ENCODE measurements at regions not wholly inside any gene's neighbourhood (a gene's known extent, or its start where the extent isn't known, plus 50 kb on each side); places are given as distances from the start of the nearest gene placed in this dataset.
"Not testable (repeated sequence)": the region's sequence is repeated elsewhere in the genome, so short reads cannot be mapped to it uniquely, and the experiment has no call there.

DNA sequence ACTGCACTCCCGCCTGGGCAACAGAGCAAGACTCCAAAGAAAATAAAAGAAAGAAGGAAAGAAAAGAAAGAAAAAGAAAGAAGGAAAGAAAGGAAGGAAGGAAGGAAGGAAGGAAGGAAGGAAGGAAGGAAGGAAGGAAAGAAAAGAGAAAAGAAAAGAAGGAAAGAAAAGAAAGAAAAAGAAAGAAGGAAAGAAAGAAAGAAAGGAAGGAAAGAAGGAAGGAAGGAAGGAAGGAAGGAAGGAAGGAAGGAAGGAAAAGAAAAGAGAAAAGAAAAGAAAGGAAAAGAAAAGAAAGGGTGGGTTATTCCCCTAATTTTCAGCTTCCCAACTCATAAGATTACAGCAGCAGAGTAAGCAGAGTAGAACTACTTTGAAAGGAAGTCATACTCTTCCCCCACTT, 64.4 kb downstream of the TMEM200C start:
- 87 to 88% methylated on average over 1 of the region's 1 CpG for WGBS, 2 experiments
- H3K27ac ChIP-seq (ENCODE audit: insufficient read depth, low read depth, low read length, poor library complexity, severe bottlenecking) = not testable (repeated sequence)

DNA sequence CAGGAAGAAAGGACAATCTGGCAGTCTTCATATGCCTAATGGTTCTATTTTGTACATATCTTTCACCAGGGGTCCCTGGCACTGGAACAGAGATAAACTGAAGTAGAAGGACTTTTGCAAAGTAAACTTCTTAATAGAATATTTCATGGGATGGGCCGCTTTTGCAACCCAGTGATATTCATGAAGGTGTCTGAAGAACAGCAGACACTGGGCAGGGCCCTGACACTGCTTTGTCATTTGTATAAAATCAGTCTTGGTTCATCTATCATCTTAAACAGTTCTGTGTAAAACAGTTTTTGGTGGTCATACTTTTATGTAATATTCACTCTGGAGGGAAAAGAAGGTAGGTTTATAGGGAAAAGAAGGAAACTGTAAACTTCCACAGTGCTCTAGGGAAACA, 66.4 kb downstream of the TMEM200C start:
- no peaks in the 10 kb centered on the region for H3K4me1 ChIP-seq (ENCODE audit: control insufficient read depth, insufficient read depth, low read length)

More for the DNA sequence above, 64.4 kb downstream of the TMEM200C start:
- not testable (repeated sequence) for H3K4me3 ChIP-seq (ENCODE audit: insufficient read depth, low read depth, low read length); H3K36me3 ChIP-seq (ENCODE audit: control insufficient read depth, insufficient read depth, low read length); H3K9me3 ChIP-seq (ENCODE audit: control insufficient read depth, low read length); H3K27me3 ChIP-seq (ENCODE audit: control insufficient read depth, insufficient read depth, low read length, poor library complexity, severe bottlenecking); H3K4me1 ChIP-seq (ENCODE audit: control insufficient read depth, insufficient read depth, low read length)

DNA sequence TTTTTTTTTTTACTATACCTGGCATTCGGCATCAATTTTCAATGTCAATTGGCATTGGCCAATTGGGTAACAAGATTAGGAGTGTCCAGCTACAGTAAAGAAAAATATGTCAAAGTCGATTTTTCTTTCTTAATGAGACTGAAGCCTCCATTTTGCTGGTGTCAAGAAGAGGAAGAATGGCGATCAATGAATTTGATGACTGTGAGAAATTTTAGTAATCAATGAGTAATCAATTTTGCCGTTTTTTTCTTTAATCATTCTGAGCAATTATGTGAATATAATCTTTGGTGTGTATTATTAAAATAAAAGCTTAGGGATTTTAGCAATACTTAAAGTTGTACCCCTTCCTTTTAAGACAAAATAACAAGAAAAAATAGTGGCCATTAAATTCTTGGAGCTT, 69.7 kb downstream of the TMEM200C start:
- H3K36me3 ChIP-seq (ENCODE audit: control insufficient read depth, insufficient read depth, low read length) = no peaks in the 10 kb centered on the region
- no peaks in the 10 kb centered on the region for H3K9me3 ChIP-seq (ENCODE audit: control insufficient read depth, low read length)
- no peaks in the 10 kb centered on the region for H3K4me1 ChIP-seq (ENCODE audit: control insufficient read depth, insufficient read depth, low read length)
- H3K27ac ChIP-seq (ENCODE audit: insufficient read depth, low read depth, low read length, poor library complexity, severe bottlenecking) = no peak overlapping the region
- 88 to 97% methylated on average over 4 of the region's 4 CpGs for WGBS, 2 experiments
- no peak overlapping the region for H3K4me3 ChIP-seq (ENCODE audit: insufficient read depth, low read depth, low read length)
- H3K27me3 ChIP-seq (ENCODE audit: control insufficient read depth, insufficient read depth, low read length, poor library complexity, severe bottlenecking) = no peaks in the 10 kb centered on the region

More for the DNA sequence above, 66.4 kb downstream of the TMEM200C start:
- Histone ChIP-seq H3K27ac (ENCODE audit: insufficient read depth, low read depth, low read length, poor library complexity, severe bottlenecking) (no peak overlapping the region), H3K36me3 (ENCODE audit: control insufficient read depth, insufficient read depth, low read length) (no peaks in the 10 kb centered on the region), H3K4me3 (ENCODE audit: insufficient read depth, low read depth, low read length) (no peak overlapping the region), H3K27me3 (ENCODE audit: control insufficient read depth, insufficient read depth, low read length, poor library complexity, severe bottlenecking) (no peaks in the 10 kb centered on the region), H3K9me3 (ENCODE audit: control insufficient read depth, low read length) (no peaks in the 10 kb centered on the region)
- 94 to 100% methylated on average over 1 of the region's 1 CpG for WGBS, 2 experiments

GRCh38 chr18:5824370-5824984, 70.8 kb downstream of the TMEM200C start:
- H3K27me3 ChIP-seq (ENCODE audit: control insufficient read depth, insufficient read depth, low read length, poor library complexity, severe bottlenecking) = no peaks in the 10 kb centered on the region
- H3K4me3 ChIP-seq (ENCODE audit: insufficient read depth, low read depth, low read length) = no peak overlapping the region
- H3K9me3 ChIP-seq (ENCODE audit: control insufficient read depth, low read length) = no peaks in the 10 kb centered on the region
- H3K27ac ChIP-seq (ENCODE audit: insufficient read depth, low read depth, low read length, poor library complexity, severe bottlenecking) = no peak overlapping the region
- WGBS, 2 experiments = 78 to 81% methylated on average over 5 of the region's 5 CpGs
- H3K36me3 ChIP-seq (ENCODE audit: control insufficient read depth, insufficient read depth, low read length) = no peaks in the 10 kb centered on the region
- no peaks in the 10 kb centered on the region for H3K4me1 ChIP-seq (ENCODE audit: control insufficient read depth, insufficient read depth, low read length)

- H3K27ac ChIP-seq (ENCODE audit: insufficient read depth, low read depth, low read length, poor library complexity, severe bottlenecking) = no peak overlapping the region
- H3K27me3 ChIP-seq (ENCODE audit: control insufficient read depth, insufficient read depth, low read length, poor library complexity, severe bottlenecking) = no peaks in the 10 kb centered on the region
- no peaks in the 10 kb centered on the region for H3K9me3 ChIP-seq (ENCODE audit: control insufficient read depth, low read length)
- H3K4me3 ChIP-seq (ENCODE audit: insufficient read depth, low read depth, low read length) = no peak overlapping the region
- H3K4me1 ChIP-seq (ENCODE audit: control insufficient read depth, insufficient read depth, low read length) = no peaks in the 10 kb centered on the region
- WGBS, 2 experiments = 86% methylated on average over 1 of the region's 1 CpG; no CpG with 5 or more reads in 1 of the 2 experiments
- H3K36me3 ChIP-seq (ENCODE audit: control insufficient read depth, insufficient read depth, low read length) = no peaks in the 10 kb centered on the region
These were observed 77.5 kb downstream of the TMEM200C start for GRCh38 chr18:5817816-5818215.

- H3K27ac ChIP-seq (ENCODE audit: insufficient read depth, low read depth, low read length, poor library complexity, severe bottlenecking) = no peak overlapping the region
- no peak overlapping the region for H3K4me3 ChIP-seq (ENCODE audit: insufficient read depth, low read depth, low read length)
- no peaks in the 10 kb centered on the region for H3K27me3 ChIP-seq (ENCODE audit: control insufficient read depth, insufficient read depth, low read length, poor library complexity, severe bottlenecking)
- no peaks in the 10 kb centered on the region for H3K36me3 ChIP-seq (ENCODE audit: control insufficient read depth, insufficient read depth, low read length)
- WGBS, 2 experiments = 84 to 92% methylated on average over 2 to 5 of the region's 5 CpGs
- no peaks in the 10 kb centered on the region for H3K4me1 ChIP-seq (ENCODE audit: control insufficient read depth, insufficient read depth, low read length)
- H3K9me3 ChIP-seq (ENCODE audit: control insufficient read depth, low read length) = no peaks in the 10 kb centered on the region
These were observed 88.5 kb downstream of the TMEM200C start for GRCh38 chr18:5806860-5807259.

DNA sequence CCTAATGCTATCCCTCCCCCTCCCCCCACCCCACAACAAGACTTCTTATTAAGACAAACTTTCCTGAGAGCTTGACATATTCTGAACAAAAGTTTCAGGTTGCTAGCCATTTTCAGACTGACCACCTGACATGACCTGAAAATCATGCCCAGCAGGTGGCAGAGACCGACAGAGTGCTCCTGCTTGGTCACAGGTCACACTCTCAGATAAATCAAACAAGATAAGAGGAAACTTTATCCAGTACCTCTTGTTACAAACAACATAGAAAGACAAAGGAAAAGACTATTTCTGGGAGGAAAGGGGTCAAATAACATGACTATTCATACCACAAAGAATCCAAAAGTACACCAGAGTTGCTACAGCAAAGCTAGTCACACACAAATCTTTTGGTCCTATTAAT, 107.4 kb downstream of the TMEM200C start:
- WGBS, 2 experiments = 54 to 67% methylated on average over 1 of the region's 1 CpG
- Histone ChIP-seq H3K4me1 (ENCODE audit: control insufficient read depth, insufficient read depth, low read length) (no peaks in the 10 kb centered on the region), H3K4me3 (ENCODE audit: insufficient read depth, low read depth, low read length) (no peak overlapping the region), H3K27ac (ENCODE audit: insufficient read depth, low read depth, low read length, poor library complexity, severe bottlenecking) (no peak overlapping the region), H3K9me3 (ENCODE audit: control insufficient read depth, low read length) (peaks cover 3% of the 10 kb centered on the region), H3K27me3 (ENCODE audit: control insufficient read depth, insufficient read depth, low read length, poor library complexity, severe bottlenecking) (no peaks in the 10 kb centered on the region), H3K36me3 (ENCODE audit: control insufficient read depth, insufficient read depth, low read length) (no peaks in the 10 kb centered on the region)

DNA sequence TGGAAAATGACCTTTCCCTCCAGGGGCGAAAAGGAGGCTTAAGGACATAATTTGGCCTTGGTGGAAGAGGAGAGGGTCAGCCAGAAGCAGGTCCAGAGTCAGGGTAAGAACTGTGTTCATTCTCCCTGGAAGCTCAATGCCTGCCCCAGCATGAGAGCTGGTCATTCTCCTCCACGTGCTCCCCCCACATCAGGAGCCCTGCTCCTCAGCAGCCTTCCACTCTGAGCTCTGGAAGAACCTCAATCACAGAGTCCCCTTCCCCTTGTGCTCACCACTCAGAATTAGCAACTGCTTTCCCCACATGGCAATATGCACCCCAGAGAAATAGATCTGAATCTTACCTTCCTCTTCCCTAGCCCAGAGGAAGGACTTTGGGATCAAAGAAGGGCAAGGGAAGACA, 115.4 kb downstream of the TMEM200C start:
- no peaks in the 10 kb centered on the region for H3K27me3 ChIP-seq (ENCODE audit: control insufficient read depth, insufficient read depth, low read length, poor library complexity, severe bottlenecking)
- H3K4me1 ChIP-seq (ENCODE audit: control insufficient read depth, insufficient read depth, low read length) = no peaks in the 10 kb centered on the region
- no peaks in the 10 kb centered on the region for H3K36me3 ChIP-seq (ENCODE audit: control insufficient read depth, insufficient read depth, low read length)
- H3K9me3 ChIP-seq (ENCODE audit: control insufficient read depth, low read length) = peaks cover 3% of the 10 kb centered on the region
- H3K4me3 ChIP-seq (ENCODE audit: insufficient read depth, low read depth, low read length) = no peak overlapping the region
- H3K27ac ChIP-seq (ENCODE audit: insufficient read depth, low read depth, low read length, poor library complexity, severe bottlenecking) = no peak overlapping the region
- WGBS, 2 experiments = 78 to 82% methylated on average over 2 of the region's 2 CpGs

GRCh38 chr18:5772306-5773105, 122.8 kb downstream of the TMEM200C start:
- Histone ChIP-seq H3K27me3 (ENCODE audit: control insufficient read depth, insufficient read depth, low read length, poor library complexity, severe bottlenecking) (no peaks in the 10 kb centered on the region), H3K4me3 (ENCODE audit: insufficient read depth, low read depth, low read length) (no peak overlapping the region), H3K9me3 (ENCODE audit: control insufficient read depth, low read length) (no peaks in the 10 kb centered on the region), H3K4me1 (ENCODE audit: control insufficient read depth, insufficient read depth, low read length) (no peaks in the 10 kb centered on the region), H3K27ac (ENCODE audit: insufficient read depth, low read depth, low read length, poor library complexity, severe bottlenecking) (no peak overlapping the region), H3K36me3 (ENCODE audit: control insufficient read depth, insufficient read depth, low read length) (no peaks in the 10 kb centered on the region)
- WGBS, 2 experiments = 88 to 92% methylated on average over 14 of the region's 14 CpGs

GRCh38 chr18:5771343-5771742, 124.0 kb downstream of the TMEM200C start:
- H3K4me3 ChIP-seq (ENCODE audit: insufficient read depth, low read depth, low read length) = no peak overlapping the region
- H3K27ac ChIP-seq (ENCODE audit: insufficient read depth, low read depth, low read length, poor library complexity, severe bottlenecking) = no peak overlapping the region
- WGBS, 2 experiments = 93 to 97% methylated on average over 4 to 5 of the region's 5 CpGs
- H3K36me3 ChIP-seq (ENCODE audit: control insufficient read depth, insufficient read depth, low read length) = no peaks in the 10 kb centered on the region
- H3K27me3 ChIP-seq (ENCODE audit: control insufficient read depth, insufficient read depth, low read length, poor library complexity, severe bottlenecking) = no peaks in the 10 kb centered on the region
- H3K9me3 ChIP-seq (ENCODE audit: control insufficient read depth, low read length) = no peaks in the 10 kb centered on the region
- H3K4me1 ChIP-seq (ENCODE audit: control insufficient read depth, insufficient read depth, low read length) = no peaks in the 10 kb centered on the region

Measured in ectodermal cell (in vitro differentiated cells).